ENCODE measurements at regions not wholly inside any gene's neighbourhood (a gene's known extent, or its start where the extent isn't known, plus 50 kb on each side); places are given as distances from the start of the nearest gene placed in this dataset.

DNA sequence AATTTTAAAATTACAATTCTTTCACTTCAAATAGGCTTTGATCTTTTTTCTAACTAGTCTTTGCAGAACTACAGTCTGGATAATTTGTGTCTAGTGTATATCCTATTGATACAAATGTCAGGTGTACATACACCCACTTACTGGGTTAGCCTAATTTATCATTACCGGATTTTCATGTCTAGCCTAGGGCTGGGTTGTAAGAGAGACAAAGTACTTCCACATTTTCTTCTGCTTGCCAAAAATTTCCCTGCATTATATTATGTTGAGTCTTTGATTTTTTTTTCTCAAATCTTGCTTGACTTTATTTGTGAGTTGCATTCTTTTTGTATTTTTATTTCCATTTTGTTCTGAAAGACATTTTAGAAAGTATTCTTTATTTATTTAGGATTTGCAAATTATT lies 284.8 kb upstream of the FZD8 start:
- TF ChIP-seq, protein P1, sequence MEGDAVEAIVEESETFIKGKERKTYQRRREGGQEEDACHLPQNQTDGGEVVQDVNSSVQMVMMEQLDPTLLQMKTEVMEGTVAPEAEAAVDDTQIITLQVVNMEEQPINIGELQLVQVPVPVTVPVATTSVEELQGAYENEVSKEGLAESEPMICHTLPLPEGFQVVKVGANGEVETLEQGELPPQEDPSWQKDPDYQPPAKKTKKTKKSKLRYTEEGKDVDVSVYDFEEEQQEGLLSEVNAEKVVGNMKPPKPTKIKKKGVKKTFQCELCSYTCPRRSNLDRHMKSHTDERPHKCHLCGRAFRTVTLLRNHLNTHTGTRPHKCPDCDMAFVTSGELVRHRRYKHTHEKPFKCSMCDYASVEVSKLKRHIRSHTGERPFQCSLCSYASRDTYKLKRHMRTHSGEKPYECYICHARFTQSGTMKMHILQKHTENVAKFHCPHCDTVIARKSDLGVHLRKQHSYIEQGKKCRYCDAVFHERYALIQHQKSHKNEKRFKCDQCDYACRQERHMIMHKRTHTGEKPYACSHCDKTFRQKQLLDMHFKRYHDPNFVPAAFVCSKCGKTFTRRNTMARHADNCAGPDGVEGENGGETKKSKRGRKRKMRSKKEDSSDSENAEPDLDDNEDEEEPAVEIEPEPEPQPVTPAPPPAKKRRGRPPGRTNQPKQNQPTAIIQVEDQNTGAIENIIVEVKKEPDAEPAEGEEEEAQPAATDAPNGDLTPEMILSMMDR (IDR thresholded peaks at IDR 0.05; ENCODE audit: low read depth, low read length), result no peak
- TF ChIP-seq MYC (IDR thresholded peaks at IDR 0.05; ENCODE audit: low read depth, low read length) (no peak), POLR2A (IDR thresholded peaks at IDR 0.05; ENCODE audit: extremely low read depth, insufficient read length) (no peak)
- TF ChIP-seq, protein P2, sequence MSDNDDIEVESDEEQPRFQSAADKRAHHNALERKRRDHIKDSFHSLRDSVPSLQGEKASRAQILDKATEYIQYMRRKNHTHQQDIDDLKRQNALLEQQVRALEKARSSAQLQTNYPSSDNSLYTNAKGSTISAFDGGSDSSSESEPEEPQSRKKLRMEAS (IDR thresholded peaks at IDR 0.05; ENCODE audit: low read depth, low read length), result no peak

DNA sequence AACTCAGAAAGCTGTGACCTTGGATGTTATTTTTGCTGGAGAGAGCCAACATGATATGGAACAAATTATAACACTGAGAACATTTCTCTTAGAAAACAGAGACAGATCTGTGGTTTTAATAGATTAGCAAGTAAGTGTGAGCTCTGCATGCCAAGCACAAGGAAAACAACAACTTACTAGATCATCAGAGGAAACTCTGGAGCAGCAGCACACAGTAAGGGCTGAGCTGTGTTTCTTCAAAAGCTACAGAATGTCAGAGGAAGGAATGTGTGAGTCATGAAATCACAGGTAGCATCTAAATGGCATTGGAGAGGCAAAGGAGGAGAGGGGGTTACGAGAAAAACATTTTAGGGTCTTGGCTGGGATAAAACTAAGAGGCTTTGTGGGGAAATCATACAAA lies 283.4 kb upstream of the FZD8 start:
- no peak overlapping the region for H3K4me3 ChIP-seq (ENCODE audit: low read depth, low read length)
- DNase-seq (ENCODE audit: low read depth), result no peak
- TF ChIP-seq, protein P2 (IDR thresholded peaks at IDR 0.05; ENCODE audit: low read depth, low read length), result no peak
- no peak for TF ChIP-seq MYC (IDR thresholded peaks at IDR 0.05; ENCODE audit: low read depth, low read length)
- no peak for TF ChIP-seq POLR2A (IDR thresholded peaks at IDR 0.05; ENCODE audit: extremely low read depth, insufficient read length)
- TF ChIP-seq, protein P1 (IDR thresholded peaks at IDR 0.05; ENCODE audit: low read depth, low read length), result no peak

More for the DNA sequence above, 284.8 kb upstream of the FZD8 start:
- no peak overlapping the region for H3K4me3 ChIP-seq (ENCODE audit: low read depth, low read length)
- DNase-seq (ENCODE audit: low read depth), result no peak

DNA sequence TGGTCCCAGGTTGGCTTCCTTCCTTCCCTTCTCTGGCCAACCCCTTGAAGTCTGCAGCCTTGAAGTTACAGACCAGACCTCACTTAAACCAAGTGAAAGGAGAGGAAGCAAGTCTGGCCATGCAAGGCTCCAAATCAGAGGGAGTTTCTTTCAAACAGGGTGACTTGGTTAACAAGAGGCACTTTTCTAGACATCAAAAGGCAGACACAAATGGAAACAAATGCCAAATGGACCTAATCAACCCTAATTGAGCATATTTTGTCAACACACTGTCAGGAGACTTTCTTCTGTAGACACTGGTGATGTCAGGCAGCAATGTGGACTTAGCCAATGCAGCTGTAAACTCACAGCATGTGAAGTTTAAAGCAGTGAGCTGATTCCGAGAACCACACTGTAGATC lies 282.7 kb upstream of the FZD8 start:
- TF ChIP-seq MYC (IDR thresholded peaks at IDR 0.05; ENCODE audit: low read depth, low read length) (no peak), POLR2A (IDR thresholded peaks at IDR 0.05; ENCODE audit: extremely low read depth, insufficient read length) (no peak)
- TF ChIP-seq, protein P2 (IDR thresholded peaks at IDR 0.05; ENCODE audit: low read depth, low read length), result no peak
- TF ChIP-seq, protein P1 (IDR thresholded peaks at IDR 0.05; ENCODE audit: low read depth, low read length), result no peak
- no peak overlapping the region for H3K4me3 ChIP-seq (ENCODE audit: low read depth, low read length)
- DNase-seq (ENCODE audit: low read depth), result no peak

DNA sequence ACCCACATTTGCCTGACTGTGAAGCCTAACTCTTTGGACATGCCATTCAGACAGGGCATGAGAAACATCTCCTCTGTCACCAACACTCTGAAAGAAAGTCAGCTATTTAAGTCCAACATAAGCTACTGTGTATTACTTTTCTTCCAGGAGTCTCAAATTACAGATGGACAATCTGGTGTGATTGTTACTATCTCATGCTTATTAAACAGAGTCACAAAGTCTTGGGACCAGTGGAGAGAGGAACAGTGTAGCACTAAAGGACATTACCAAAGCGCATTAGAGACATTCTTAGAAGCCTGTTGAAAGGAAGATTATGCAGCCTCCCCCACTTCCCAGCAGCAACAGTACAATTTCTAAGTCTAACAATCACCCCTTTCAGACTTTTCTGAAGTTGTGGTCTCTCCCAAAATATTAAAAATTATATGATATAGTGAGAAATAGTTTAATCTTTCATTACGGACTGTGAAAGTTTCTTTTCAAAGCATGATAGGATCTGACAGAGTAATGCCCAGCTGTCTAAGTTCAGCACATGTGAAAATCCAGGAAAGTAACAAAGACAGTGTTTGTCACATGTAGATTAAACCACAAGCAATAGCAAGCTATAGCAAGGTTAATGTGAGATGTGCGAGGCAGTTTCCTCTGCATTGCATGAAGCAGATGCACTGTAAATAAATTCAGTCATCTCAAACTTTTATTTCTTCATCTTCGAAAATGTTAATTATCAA lies 280.9 kb upstream of the FZD8 start:
- no peak overlapping the region for H3K4me3 ChIP-seq (ENCODE audit: low read depth, low read length)
- no peak for TF ChIP-seq POLR2A (IDR thresholded peaks at IDR 0.05; ENCODE audit: extremely low read depth, insufficient read length)
- TF ChIP-seq, protein P1 (IDR thresholded peaks at IDR 0.05; ENCODE audit: low read depth, low read length), result no peak
- no peak for TF ChIP-seq MYC (IDR thresholded peaks at IDR 0.05; ENCODE audit: low read depth, low read length)
- TF ChIP-seq, protein P2 (IDR thresholded peaks at IDR 0.05; ENCODE audit: low read depth, low read length), result no peak
- no peak for DNase-seq (ENCODE audit: low read depth)

DNA sequence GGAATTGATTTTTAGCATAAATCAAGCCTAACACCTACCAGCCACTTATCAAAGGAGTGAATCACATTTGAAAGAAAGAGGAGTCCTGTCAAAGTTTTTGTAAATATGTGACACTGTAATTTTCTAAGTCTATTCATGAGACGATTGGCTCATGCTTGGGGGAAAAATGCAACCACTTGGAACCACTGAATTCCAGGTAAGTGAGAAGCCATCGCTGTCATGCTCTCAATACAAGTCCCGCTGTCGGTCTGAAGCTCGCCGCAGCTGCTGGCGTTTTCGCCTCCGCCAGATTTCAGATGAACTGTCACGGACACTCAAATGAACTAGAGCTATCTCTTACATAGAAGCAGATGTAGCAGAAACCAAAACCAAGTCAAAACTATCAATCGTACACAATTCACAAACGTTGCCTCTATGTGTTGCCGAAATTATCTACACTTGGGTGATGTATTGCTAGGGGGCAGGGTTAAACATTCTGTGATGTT lies 279.8 kb upstream of the FZD8 start:
- TF ChIP-seq, protein P1 (IDR thresholded peaks at IDR 0.05; ENCODE audit: low read depth, low read length), result no peak
- no peak for TF ChIP-seq POLR2A (IDR thresholded peaks at IDR 0.05; ENCODE audit: extremely low read depth, insufficient read length)
- no peak for TF ChIP-seq MYC (IDR thresholded peaks at IDR 0.05; ENCODE audit: low read depth, low read length)
- TF ChIP-seq, protein P2 (IDR thresholded peaks at IDR 0.05; ENCODE audit: low read depth, low read length), result no peak
- no peak for DNase-seq (ENCODE audit: low read depth)
- H3K4me3 ChIP-seq (ENCODE audit: low read depth, low read length), result no peak overlapping the region
